Suppressor macrophage treated with lipopolysaccharide for 4 hours (primary cell): ENCODE measurements at regions not wholly inside any gene's neighbourhood (a gene's known extent, or its start where the extent isn't known, plus 50 kb on each side); places are given as distances from the start of the nearest gene placed in this dataset.
"Not testable (repeated sequence)": the region's sequence is repeated elsewhere in the genome, so short reads cannot be mapped to it uniquely, and the experiment has no call there.

Experiments used
- DNase-seq: peaks from one replicate; pipeline ENCODE4 v3.0.0-alpha.2; 2020

DNA sequence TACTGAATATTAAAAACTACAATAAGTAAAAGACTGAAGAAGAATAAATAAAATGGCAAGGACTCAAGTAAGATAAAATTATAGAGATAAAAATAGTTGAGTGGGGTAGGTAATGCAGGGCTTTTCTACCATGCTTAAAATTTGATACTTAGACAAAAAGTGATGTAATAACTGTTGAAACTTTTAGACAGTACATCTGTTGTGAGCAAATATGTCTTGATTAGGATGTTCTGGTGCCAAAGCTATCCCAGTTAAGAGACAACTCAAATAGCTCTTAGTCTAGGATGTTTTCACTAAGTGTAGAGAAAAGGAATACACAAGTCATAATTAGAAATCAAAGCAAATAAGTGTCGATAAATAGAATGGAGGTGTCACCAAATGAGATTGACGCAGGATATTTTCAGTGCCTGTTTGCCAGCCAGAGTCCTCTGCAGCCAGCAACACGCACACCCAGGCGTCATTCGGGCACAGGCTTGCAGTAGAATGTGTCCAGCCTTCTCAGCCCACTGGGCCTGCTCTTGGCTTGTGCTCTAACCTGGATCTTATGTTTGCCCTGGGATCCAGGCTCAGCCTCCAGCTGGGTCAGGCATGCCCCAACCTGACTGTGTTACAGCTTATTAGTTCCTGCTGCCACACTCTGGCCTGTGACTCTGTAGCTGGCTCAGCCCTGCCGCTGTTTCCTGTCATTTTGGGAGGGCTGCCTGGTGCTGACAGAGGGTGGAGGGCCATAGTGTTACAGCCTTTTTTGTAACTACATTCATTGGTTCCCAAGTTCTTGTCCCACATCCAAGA, 766.2 kb downstream of the PCDH17 start:
- no peak for DNase-seq

DNA sequence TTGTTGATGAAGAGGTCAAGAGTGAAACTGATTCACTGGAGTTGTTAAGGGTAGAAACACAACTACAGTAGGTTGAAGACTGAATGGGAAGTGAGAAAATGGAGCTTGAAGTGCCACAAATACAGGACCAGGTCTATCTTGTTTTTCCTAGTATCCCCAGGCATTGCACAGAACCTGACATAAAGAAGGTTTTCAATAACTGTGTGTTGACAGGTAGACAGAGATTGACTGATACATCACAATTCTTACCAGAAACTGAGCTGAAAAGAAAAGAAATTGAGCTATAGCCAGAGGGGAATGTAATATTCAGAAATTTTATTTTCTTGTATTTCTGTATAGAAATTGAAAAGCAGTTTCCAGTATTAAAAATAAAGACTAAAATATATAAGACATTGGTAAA, 767.7 kb downstream of the PCDH17 start:
- no peak for DNase-seq

DNA sequence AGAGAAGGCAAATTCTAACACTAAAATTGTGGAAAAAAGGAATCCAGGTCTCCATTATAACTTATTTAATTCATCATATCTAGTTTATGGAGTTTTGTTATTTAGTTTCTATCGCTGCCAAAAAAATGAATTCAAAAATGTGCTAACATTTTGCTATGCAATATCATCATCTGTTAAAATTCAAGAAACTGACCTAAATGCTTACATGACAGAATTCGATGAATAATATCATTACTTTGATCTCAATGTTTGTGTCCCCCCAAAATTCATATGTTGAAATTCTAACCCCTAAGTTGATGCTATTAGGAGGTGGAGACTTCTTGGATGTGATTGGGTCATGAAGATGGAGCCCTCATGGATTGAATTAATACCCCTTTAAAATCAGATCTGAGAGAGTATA, 775.0 kb downstream of the PCDH17 start:
- no peak for DNase-seq

DNA sequence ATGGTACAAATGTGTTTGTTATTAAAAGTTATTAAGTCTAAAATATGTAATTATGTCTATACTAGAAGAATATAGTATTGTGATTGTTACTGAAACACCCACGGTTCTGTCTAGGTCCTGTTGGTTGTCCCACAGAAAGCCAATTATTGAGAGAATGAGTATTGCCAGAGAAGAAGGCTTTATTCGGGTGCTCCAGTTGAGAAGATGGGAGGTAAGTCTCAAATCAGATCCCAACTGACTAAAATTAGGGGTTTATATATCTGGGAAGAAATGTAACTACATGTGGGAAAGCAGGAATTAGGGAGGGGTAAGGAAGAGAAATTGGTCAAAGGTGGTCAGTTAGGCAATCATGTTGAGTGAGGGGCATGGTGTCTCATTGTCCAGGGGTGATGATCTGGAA, 798.4 kb downstream of the PCDH17 start:
- no peak for DNase-seq

DNA sequence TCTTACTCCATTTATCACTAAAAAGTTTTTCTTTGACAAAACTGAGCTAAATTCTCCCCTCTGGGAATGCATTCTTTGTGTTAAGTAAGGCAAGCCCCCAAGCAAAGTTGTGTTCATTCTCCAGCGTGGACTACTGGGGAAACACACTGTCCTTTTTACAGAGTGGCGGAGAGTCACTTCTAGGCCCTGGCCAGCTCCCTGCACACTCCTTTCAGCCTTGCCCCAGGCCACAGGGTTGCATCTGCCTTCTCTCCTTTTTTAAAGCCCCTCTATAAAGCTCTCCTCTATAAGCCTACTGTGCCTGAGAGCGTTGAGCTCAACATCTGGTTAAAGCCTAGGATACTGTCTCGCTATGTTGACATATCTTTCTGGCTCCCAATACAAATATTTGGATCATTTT, 803.4 kb downstream of the PCDH17 start:
- no peak for DNase-seq

DNA sequence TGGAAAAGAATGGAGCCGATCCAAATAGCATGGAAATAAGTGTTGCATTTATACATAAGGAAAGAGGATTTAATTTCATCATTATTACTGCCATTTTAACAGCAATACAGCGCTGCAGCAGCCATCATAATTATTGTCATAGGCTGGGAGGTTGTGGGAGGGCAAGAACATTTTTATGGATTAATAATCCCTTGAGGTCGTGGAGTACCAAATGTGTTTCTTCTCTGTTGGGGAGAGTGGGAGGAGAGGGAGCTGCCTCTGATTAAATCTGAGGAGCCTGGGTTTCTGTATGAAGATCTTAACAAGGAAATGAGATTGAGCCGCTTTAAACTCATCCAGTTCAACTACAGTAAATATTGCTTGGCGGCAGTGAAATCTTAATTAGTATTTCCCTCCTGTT, 805.9 kb downstream of the PCDH17 start:
- DNase-seq = no peak

DNA sequence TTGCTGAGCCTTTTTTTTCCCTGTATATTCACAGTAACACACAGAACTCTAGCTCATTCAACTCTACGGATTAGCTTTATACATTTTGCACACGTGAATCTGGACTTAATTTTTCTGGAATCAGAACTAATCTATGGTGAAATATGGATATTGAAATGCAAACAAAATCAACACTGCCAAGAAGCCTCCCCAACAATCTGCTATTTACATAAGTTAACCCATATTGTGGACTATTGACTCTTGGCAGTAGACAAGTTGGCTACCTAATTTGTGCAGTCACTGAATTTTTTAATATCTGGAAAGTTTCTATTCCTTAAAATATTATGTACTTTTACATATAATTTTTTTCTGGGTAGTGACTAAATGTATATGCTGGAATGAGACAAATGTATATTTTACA, 815.4 kb downstream of the PCDH17 start:
- no peak for DNase-seq

DNA sequence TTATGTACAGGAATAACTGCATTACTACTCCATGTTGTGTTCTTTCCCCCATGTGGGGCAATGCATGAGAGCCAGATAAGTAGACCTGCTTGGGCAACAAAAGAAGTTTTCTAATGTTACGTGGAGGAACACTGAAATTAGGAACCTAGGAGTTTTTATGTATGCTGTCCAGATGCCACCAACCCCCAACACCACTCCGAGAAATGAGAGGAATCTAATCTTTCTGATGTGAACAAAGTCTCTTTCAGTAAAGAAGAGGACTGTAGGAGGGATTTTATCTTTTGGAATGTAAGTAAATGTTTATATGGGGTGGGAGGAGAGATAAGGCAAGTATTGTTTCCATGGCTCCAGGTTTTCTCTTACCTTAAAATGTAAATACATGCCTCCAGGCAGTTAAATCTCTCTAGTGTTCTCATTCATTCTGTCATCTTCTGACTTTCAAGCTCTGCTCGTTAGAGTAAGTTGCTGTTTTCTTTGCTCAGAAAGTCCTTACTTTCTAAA, 820.6 kb downstream of the PCDH17 start:
- no peak for DNase-seq

DNA sequence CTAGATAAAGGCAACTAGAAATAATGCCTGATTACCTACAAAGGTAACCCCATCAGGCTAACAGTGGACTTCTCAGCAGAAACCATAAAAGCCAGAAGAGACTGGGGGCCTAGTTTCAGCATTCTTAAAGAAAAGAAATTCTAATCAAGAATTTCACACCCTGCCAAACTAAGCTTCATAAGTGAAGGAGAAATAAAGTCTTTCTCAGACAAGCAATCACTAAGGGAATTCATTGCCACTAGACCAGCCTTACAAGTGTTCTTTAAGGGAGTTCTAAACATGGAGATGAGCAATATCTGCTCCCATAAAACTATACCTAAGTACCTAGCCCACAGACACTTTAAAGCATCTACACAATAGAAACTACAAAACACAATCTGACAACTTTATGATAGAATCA, 823.5 kb downstream of the PCDH17 start:
- DNase-seq = no peak

DNA sequence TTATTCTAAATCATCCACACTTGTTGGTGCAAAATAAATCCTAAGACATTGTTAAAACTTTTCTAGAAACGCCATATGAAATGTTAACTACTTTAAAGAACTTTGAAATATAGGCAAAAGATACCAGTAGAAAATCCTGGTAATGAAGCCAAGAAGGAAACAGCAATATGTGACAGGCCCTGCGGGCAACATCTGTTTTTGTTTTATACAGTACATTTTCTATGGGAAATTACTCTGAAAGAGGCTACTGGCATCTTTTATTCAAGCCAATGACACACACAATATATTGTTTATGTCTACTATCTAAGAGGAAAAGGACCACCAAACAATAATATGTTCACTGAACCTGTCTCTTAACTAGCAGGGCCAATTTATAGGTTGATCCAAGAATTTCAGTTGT, 829.7 kb downstream of the PCDH17 start:
- DNase-seq = no peak

DNA sequence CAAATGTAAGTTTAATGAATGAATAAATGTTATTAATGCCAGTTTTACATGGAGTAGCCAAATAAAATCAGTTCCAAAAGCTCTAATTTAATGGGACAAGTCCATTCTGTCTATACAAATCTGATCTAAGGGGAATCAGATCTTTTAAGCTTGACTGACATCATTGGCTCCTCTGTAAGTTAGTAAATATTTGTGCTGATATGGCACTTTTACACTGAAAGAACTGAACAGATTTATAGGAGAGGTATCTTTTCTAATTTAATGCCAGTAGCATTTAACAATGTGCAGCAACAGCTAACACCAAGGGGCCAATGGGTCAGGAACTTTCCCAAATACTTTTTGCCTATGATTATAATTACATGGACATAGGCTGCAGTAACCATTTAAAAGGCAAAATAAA, 832.3 kb downstream of the PCDH17 start:
- DNase-seq = no peak

DNA sequence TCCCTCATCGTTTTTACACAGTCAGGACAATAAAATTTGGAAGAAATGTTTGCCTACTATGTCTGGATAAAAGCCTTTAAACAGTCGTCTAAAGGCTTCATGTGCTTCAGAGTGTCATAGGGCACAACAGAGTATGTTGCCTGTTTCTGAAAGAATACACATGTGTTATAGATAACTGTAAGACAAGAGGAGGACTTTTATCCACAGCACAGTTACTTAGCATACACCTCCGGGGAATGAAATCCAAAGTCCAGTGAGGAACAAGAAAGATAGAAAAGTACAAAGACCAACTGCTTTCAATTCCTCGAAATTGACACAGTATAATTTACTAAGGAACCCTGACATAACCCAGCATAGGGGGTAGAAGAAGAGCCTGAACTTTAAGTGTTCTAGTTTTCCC, 835.6 kb downstream of the PCDH17 start:
- DNase-seq = no peak

DNA sequence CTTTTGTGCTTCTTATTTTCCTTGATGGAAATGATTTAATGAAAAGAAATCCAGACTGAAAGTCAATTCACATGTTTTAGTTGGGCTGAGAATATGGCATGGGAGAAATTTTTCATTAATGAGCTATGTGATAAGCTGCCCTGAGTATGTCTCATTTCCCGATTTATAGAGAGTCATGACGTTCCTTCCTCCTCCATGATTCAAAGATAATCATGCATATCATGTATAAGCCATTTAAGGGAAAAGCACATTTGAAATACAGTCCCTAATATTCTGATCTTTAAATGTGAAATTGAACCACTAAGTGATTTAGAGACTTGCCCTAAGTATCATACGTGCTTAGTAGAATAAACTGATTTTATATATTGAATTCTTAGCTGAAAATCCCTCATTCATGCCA, 840.9 kb downstream of the PCDH17 start:
- no peak for DNase-seq

DNA sequence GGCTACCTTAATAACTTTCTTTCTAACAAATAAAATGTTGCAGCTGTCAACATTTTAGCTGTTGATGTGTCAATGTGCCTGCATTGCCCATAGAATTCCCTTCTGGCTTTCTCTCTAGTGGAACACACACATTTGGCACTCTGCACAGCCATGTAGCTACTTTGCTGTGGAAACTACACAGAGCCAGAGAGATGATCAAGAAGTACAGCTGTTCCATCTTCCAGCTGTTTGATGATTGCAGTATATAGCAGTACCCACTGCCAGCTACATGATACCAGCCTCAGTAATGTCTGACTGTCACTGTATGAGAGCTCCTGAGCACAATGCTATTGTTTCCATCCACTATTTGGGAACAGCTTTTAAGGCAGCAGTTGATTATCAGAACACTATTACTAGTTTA, 843.0 kb downstream of the PCDH17 start:
- no peak for DNase-seq

DNA sequence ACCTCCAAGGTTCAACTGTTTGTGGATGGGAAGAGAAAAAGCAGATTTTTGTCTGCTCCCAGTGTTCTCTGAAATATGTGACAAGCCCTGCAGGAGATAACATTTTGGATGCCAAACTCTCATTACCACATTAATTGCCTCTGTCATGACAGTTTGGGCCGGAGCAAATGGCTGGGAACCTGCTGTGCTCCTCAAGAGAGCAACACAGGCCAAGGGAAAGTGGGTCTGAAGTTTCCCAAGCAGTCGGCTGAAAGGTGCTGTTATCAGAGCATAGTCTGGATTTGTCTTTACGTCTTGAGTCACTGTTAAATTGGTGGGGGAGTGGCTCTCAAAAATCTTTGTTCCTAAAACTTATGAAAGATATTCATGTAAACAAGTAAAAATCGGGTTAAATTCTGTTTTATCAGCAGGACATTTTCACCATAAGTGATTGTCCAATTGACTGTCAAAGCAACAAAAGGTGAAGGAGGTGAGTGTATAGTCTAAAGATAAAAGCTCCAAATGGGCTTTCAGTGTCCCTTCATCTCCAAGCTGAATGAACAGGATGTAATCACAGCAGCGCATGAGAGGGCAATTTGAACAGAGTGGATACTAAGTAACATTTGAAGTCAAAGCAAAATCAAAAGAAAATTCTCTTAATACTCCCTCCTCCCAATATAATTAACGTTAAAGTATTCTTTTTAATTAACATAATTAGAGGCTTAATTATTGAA, 844.8 kb downstream of the PCDH17 start:
- no peak for DNase-seq

DNA sequence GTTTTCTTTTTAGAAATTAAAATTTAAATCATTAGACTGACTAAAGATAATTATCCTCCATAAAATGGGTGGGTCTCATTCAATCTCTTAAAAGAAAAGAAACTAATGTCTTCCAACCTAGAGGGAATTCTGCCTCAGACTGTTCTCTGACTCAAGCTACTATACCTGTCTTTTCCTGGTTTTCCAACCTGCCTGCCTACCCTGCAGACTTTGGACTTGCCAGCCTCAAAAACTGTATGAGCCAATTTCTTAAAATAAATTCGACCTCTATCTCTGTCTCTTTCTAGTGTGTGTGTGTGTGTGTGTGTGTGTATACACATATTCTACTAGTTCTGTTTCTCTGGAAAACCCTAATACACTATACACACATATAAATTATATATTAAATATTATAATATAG, 847.3 kb downstream of the PCDH17 start:
- DNase-seq = no peak

DNA sequence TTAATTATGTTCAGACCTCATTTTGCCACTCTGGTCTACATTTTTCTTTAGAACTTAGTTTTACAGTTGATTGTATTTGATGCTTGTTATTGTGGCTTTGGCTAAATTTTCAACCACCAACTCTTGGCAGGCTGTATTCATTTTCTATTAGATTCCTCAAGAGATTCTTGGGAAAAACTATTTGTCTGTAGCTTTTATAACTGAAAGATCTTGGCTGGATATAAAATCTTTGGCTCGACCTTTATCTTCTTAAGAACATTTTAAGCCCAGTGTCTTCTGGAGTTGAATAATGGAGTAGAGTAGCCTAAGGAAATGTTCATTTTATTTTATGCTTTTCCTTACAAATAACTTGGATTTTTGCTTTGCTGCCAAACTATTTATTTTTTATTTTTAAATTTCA, 848.5 kb downstream of the PCDH17 start:
- no peak for DNase-seq

DNA sequence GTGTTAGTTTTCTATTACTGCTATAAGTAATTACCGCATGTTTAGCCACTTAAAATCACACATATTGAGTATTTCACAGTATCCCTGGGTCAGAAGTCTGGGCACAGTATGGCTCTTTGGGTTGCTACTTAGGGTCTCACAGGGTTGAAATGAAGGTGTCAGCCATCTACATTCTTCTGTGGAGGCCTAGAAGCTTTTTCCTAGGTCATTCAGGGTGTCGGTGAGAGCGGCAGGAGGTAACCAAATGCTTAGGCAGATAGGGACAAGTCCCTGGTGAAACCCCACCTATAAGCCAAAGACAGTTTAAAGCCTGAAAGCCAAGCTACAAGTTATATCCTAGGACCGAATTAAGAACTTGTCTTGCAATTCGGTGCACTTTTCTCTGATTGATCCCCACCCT, 856.7 kb downstream of the PCDH17 start:
- no peak for DNase-seq

DNA sequence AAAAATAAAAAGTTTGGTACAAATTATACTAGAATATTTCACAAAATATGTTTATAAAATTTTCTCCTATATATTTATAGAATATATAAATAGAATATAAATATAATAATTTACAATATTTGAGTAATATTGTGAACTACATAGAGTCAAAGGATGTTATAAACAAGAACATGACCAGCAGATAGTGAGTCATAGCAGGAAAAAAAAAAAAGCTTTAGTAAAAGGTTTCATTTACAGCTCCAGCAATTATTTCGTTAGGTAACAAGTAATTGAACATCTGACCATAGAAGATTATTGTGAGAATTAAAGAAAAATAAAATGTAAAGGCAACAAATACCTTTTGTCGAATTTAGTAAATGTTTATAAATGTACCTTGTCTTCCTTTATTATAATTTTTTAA, 864.1 kb downstream of the PCDH17 start:
- no peak for DNase-seq

DNA sequence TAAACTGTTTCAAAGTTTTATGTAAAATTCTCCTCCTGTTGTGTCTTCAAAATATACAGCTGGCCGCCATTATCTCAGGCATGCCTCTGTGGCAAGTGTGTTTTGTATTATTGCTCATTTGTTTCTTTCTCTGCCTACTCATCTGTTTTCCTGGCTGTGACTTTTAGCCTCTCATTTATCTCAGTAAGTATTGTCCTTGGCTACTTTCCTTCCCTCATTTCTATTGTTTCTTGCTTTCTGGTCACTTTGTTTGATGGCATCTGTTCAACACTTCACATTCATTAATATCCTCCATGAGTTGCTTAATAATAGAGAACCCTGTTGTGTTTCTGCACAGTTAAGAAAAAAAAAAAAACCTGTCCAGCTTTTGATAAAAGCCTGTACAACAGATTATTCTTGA, 869.4 kb downstream of the PCDH17 start:
- DNase-seq = no peak

DNA sequence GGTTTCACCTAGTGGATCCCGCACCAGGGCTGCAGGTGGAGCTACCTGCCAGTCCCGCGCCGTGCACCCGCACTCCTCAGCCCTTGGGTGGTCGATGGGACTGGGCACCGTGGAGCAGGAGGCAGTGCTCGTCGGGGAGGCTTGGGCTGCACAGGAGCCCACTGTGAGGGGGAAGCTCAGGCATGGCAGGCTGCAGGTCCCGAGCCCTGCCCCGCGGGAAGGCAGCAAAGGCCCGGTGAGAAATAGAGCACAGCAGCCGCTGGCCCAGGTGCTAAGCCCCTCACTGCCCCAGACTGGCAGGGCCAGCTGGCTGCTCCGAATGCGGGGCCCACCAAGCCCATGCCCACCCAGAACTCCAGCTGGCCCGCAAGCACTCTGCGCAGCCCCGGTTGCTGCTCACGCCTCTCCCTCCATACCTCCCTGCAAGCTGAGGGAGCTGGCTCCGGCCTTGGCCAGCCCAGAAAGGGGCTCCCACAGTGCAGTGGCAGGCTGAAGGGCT, 872.7 kb downstream of the PCDH17 start:
- not testable (repeated sequence) for DNase-seq

DNA sequence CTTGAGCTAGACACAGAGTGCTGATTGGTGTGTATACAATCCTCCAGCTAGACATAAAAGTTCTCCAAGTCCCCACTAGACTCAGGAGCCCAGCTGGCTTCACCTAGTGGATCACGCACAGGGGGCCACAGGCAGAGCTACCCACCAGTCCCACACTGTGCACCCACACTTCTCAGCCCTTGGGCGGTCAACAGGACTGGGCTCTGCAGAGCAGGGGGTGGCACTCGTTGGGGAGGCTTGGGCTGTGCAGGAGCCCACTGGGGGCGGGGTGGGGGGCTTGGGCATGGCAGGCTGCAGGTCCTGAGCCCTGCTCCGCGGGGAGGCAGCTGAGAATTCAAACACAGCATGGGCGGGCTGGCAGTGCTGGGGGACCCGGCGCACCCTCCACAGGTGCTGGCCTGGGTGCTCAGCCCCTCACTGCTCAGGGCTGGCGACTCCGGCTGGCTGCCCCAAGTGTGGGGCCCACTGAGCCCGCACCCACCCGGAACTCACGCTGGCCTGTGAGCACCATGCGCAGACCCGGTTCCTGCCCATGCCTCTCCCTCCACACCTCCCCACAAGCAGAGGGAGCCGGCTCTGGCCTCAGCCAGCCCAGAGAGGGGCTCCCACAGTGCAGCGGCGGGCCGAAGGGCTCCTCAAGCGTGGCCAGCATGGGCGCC, 873.8 kb downstream of the PCDH17 start:
- DNase-seq = not testable (repeated sequence)

DNA sequence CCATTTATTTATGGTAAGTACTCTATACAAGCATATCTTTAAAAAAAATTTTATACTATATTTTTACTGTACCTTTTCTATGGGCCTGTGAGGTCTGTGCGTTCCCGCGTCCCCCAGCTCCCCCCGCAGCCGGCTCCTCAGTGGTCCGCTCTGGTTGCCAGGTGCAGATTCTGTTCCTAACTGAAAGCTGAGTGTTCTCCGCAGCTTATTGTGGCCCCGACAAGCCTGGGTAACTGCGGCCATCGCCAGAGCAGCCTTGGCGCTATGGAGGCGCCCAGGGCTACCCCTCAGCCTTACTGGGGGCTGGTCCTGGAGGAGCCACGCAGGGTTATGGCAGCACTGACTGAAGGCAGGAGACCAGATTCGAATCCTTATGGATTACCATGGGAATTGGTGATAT, 896.8 kb downstream of the PCDH17 start:
- DNase-seq = no peak

DNA sequence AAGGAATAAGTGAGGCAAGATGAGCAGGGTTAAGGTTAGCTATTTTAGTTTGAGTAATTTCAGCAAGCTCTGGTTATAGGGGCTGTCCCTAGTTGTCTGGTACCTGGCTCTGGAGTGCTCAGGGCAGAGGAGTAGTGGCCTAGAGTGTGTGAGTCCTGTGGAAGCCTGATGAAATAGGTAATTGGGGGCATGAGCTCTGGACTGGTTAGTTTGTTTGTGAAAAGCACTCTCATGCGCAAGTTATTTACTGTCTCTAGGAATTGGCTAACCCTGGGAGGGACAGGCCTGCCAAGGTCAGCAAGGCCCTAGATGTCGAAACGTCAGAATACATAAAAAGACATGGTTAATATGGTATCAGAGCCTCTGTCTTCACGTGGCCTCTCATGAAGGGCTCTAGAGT, 900.1 kb downstream of the PCDH17 start:
- no peak for DNase-seq
